Type B pancreatic cell (in vitro differentiated cells): ENCODE measurements at regions not wholly inside any gene's neighbourhood (a gene's known extent, or its start where the extent isn't known, plus 50 kb on each side); places are given as distances from the start of the nearest gene placed in this dataset.
A peak's percentile ranks its signal among the peaks of the same experiment; 100 is the strongest.

Experiments
- DNase-seq: peaks from one replicate; pipeline ENCODE4 v3.0.0; 2021; ENCODE audit warnings: mixed read lengths; ENCODE audit not compliant: unreplicated experiment; ENCODE audit errors: extremely low spot score
- H3K27ac Mint-ChIP-seq: 2 replicates; pipeline ENCODE4 v1.8.0; 2021; ENCODE audit warnings: mild to moderate bottlenecking, mixed read lengths
- H3K27me3 Mint-ChIP-seq: 2 replicates; pipeline ENCODE4 v1.8.0; 2021; ENCODE audit warnings: mixed read lengths
- H3K36me3 Mint-ChIP-seq: 2 replicates; pipeline ENCODE4 v1.8.0; 2021; ENCODE audit warnings: mixed read lengths
- H3K4me1 Mint-ChIP-seq: one replicate; pipeline ENCODE4 v1.8.0; 2021; ENCODE audit warnings: mixed read lengths; ENCODE audit not compliant: unreplicated experiment
- H3K4me3 Mint-ChIP-seq: 2 replicates; pipeline ENCODE4 v1.8.0; 2021; ENCODE audit warnings: mild to moderate bottlenecking, mixed read lengths
- H3K9me3 Mint-ChIP-seq: 2 replicates; pipeline ENCODE4 v1.8.0; 2021; ENCODE audit warnings: mixed read lengths
- TF ChIP-seq, protein P1 (sequence below): fragments of 200-600 bp; sonication (generic); conservative IDR thresholded peaks from 2 replicates; pipeline ENCODE4 v1.5.0; 2021; ENCODE audit warnings: antibody characterized with exemption, mild to moderate bottlenecking

DNA sequence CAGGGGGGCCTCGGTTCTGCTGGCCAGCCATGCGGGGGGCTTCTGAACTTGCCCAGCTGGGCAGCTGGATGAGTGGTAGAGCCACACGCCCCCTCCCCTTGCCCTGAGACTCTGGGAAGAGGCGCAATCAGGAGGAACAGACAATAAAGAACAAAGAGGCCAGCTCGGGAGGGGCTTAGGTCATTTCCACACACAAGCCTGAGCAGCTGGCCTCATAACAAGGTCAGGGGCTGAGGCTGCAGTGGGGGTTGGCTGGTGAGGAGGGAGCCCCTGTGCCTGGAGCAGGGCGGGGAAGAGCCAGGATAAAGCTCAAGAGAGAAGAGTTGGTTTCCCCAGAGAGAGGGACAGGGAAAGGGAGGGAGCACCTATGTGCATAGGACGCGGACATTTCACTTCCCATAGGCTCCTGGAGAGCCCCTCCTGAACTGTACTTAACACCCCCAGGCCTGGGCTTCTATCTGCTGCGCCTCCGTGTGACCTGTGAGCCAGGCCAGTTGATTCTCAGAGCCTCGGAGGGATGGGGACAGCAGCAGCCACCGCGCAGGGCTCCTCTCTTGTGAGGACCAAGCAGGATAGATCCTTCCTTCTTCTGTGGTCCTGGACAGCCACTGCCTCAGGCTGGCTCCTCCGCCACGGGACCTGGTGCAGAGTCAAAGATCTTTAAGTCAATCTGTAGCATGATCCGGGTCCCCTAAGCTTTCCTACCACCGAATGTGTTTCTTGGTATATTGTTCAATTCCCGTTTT is 75.3 kb upstream of the GGTA1 start:
- peak overlapping the region; percentile 36 for H3K27ac Mint-ChIP-seq
- H3K36me3 Mint-ChIP-seq: no peaks in the 10 kb centered on the region
- no peak for DNase-seq
- TF ChIP-seq, protein P1, sequence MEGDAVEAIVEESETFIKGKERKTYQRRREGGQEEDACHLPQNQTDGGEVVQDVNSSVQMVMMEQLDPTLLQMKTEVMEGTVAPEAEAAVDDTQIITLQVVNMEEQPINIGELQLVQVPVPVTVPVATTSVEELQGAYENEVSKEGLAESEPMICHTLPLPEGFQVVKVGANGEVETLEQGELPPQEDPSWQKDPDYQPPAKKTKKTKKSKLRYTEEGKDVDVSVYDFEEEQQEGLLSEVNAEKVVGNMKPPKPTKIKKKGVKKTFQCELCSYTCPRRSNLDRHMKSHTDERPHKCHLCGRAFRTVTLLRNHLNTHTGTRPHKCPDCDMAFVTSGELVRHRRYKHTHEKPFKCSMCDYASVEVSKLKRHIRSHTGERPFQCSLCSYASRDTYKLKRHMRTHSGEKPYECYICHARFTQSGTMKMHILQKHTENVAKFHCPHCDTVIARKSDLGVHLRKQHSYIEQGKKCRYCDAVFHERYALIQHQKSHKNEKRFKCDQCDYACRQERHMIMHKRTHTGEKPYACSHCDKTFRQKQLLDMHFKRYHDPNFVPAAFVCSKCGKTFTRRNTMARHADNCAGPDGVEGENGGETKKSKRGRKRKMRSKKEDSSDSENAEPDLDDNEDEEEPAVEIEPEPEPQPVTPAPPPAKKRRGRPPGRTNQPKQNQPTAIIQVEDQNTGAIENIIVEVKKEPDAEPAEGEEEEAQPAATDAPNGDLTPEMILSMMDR: no peak
- no peaks in the 10 kb centered on the region for H3K9me3 Mint-ChIP-seq
- peaks cover 9% of the 10 kb centered on the region for H3K27me3 Mint-ChIP-seq
- no peak overlapping the region for H3K4me3 Mint-ChIP-seq
- H3K4me1 Mint-ChIP-seq: peaks cover 49% of the 10 kb centered on the region

DNA sequence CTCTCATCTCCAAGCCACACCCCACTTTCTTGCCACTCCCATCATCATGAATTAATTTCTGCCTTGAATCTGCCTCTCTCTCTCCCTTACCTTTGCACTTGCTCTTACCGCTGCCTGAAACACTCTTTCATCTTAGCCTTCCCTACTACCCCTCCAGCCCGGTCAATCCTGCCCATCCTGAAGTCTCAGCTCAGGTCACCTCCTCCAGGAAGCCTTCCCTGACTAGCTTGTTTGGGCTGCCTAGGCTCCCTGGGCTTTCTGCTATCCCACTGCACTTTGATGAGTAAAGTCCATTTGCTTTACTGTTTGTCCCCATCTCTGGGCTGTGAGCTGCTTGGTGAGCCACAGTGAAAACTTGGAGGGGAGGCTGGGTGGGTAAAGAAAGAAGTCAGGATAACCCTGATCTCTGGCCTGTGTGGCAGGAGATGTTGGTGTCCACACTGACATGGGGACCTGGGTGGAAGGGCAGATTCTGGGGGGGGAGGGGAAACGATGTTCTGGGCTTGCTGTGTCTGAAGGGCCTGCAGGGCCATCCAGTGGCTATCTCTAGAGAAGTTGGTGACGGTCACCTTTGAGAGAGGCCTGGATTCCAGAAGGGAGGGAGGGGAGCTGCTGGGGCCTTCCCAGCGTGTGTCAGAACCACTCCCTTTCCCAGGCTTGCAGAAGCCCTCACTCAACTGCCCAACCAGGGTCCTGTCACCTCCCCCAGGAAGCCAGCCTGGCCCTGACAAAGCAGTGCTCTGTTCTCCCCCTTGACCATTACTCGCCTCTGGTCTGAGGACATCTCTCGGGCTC is 75.0 kb upstream of the DAB2IP start:
- Mint-ChIP-seq H3K27ac (no peak overlapping the region), H3K4me3 (peak overlapping the region; percentile 39), H3K36me3 (no peaks in the 10 kb centered on the region), H3K27me3 (peaks cover 8% of the 10 kb centered on the region), H3K4me1 (peaks cover 49% of the 10 kb centered on the region), H3K9me3 (no peaks in the 10 kb centered on the region)
- TF ChIP-seq, protein P1: no peak
- DNase-seq: no peak

GRCh38 chr9:121577166-121577565 is 74.3 kb upstream of the DAB2IP start:
- TF ChIP-seq, protein P1: no peak
- H3K4me1 Mint-ChIP-seq: peaks cover 56% of the 10 kb centered on the region
- peak overlapping the region; percentile 39 for H3K4me3 Mint-ChIP-seq
- H3K36me3 Mint-ChIP-seq: no peaks in the 10 kb centered on the region
- no peak for DNase-seq
- no peak overlapping the region for H3K27ac Mint-ChIP-seq
- H3K27me3 Mint-ChIP-seq: peaks cover 8% of the 10 kb centered on the region
- no peaks in the 10 kb centered on the region for H3K9me3 Mint-ChIP-seq

- H3K4me3 Mint-ChIP-seq: no peak overlapping the region
- no peak overlapping the region for H3K27ac Mint-ChIP-seq
- H3K27me3 Mint-ChIP-seq: peaks cover 10% of the 10 kb centered on the region
- H3K36me3 Mint-ChIP-seq: no peaks in the 10 kb centered on the region
- no peaks in the 10 kb centered on the region for H3K9me3 Mint-ChIP-seq
- TF ChIP-seq, protein P1: no peak
- H3K4me1 Mint-ChIP-seq: peaks cover 60% of the 10 kb centered on the region
- no peak for DNase-seq
These were observed 73.9 kb upstream of the DAB2IP start for GRCh38 chr9:121577572-121577971.

DNA sequence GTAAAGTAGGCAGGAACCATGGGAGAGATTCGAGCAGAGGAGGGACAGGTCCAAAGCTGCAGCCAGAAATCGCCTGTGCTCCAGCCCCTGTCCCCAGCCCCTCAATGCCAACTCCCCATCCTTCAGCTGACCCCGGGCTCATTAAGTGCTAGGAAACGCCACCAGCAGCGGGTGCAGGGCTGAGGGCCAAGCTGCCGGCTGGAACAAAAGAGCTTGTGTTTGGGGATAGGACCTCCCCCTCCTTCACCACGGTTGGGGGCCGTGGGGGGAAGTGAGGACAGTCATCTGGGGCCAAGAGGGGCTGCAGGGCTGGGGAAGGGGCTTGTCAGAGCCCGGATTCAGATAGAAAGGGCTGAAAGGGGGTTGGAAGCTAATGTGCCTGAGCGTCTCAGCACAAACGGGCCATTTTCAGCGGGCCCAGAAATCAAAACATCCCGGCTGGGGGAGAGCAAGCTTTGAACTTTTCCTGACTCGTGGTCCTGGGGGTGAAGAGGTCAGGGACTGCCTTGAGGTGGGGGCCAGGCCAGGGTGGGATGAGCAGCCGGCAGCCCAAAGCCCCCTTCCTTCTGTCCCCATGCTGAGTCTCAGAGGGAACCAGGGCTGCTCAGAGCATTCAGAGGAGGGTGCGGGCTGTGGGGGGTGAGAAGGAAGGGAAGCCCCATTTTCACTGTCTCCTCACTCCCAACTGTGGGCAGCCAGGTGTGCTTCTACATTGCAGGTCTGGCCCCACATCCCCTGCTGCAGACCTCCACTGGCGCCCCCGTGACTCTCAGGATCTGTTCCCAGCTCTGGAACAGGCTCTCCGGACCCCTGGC is 69.4 kb upstream of the DAB2IP start:
- Mint-ChIP-seq H3K27ac (peak overlapping the region; percentile 62), H3K4me1 (peaks cover 54% of the 10 kb centered on the region)

More for the DNA sequence above, 69.4 kb upstream of the DAB2IP start:
- H3K36me3 Mint-ChIP-seq: no peaks in the 10 kb centered on the region
- H3K9me3 Mint-ChIP-seq: no peaks in the 10 kb centered on the region
- no peak for DNase-seq
- H3K27me3 Mint-ChIP-seq: peaks cover 12% of the 10 kb centered on the region
- TF ChIP-seq, protein P1: no peak
- H3K4me3 Mint-ChIP-seq: peak overlapping the region; percentile 64
